ENCODE measurements at regions not wholly inside any gene's neighbourhood (a gene's known extent, or its start where the extent isn't known, plus 50 kb on each side); places are given as distances from the start of the nearest gene placed in this dataset.
"Not testable (repeated sequence)": the region's sequence is repeated elsewhere in the genome, so short reads cannot be mapped to it uniquely, and the experiment has no call there.

GRCh38 chrX:138788771-138789170 lies 77.3 kb upstream of the FGF13 start (continued):
- TF ChIP-seq, protein P1, sequence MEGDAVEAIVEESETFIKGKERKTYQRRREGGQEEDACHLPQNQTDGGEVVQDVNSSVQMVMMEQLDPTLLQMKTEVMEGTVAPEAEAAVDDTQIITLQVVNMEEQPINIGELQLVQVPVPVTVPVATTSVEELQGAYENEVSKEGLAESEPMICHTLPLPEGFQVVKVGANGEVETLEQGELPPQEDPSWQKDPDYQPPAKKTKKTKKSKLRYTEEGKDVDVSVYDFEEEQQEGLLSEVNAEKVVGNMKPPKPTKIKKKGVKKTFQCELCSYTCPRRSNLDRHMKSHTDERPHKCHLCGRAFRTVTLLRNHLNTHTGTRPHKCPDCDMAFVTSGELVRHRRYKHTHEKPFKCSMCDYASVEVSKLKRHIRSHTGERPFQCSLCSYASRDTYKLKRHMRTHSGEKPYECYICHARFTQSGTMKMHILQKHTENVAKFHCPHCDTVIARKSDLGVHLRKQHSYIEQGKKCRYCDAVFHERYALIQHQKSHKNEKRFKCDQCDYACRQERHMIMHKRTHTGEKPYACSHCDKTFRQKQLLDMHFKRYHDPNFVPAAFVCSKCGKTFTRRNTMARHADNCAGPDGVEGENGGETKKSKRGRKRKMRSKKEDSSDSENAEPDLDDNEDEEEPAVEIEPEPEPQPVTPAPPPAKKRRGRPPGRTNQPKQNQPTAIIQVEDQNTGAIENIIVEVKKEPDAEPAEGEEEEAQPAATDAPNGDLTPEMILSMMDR (IDR thresholded peaks at IDR 0.05 in 2 of 3, conservative IDR thresholded peaks at IDR 0.05 in 1 of 3; ENCODE audit: borderline replicate concordance in 1 of 3, insufficient read depth in 1 of 3, low read depth in 2 of 3, low read length in 2 of 3), result no peak

- H4K20me1 ChIP-seq (ENCODE audit: insufficient read depth); H3K9me2 ChIP-seq (ENCODE audit: insufficient read depth); H3K79me2 ChIP-seq (ENCODE audit: insufficient read depth, low read length); DNase-seq (ENCODE audit: low read depth, low spot score); ATAC-seq; POLR2A ChIA-PET; H3K36me3 ChIP-seq (ENCODE audit: control insufficient read depth in 1 of 2, insufficient read depth in 2 of 2, low read length in 2 of 2); CTCF ChIA-PET; H3K4me2 ChIP-seq (ENCODE audit: low read length); H3K9ac ChIP-seq (ENCODE audit: low read length); H3K4me3 ChIP-seq (replicated peaks in 1 of 2; ENCODE audit: low read depth in 1 of 2, low read length in 2 of 2); H3K27ac ChIP-seq (ENCODE audit: low read depth, low read length); H3K9me3 ChIP-seq (ENCODE audit: control insufficient read depth in 1 of 2, insufficient read depth in 1 of 2, low read depth in 1 of 2, low read length in 2 of 2); RAD21 ChIA-PET (ENCODE audit: low non-redundant PET in 1 of 2, low total read pairs in 2 of 2, uncharacterized antibody in 2 of 2, unreplicated experiment in 2 of 2); BruUV-seq (replicated peaks); H2AFZ ChIP-seq (ENCODE audit: low read depth, low read length, poor library complexity, severe bottlenecking); H3K4me1 ChIP-seq (ENCODE audit: control insufficient read depth in 1 of 2, insufficient read depth in 2 of 2, low read length in 2 of 2); H3K27me3 ChIP-seq (ENCODE audit: insufficient read depth, low read length): not testable (repeated sequence)
- intact Hi-C loops (cut with micrococcal nuclease), result loop anchor here (5.0 kb wide), 1 partner anchor 1189 kb away; the partner anchor contains the start of gene CXorf66
Measured at GRCh38 chrX:138778576-138778909, 67.0 kb upstream of the FGF13 start.

GRCh38 chrX:138777908-138778575 lies 66.5 kb upstream of the FGF13 start:
- H3K9ac ChIP-seq (ENCODE audit: low read length); BruUV-seq (replicated peaks); H3K79me2 ChIP-seq (ENCODE audit: insufficient read depth, low read length); H3K4me2 ChIP-seq (ENCODE audit: low read length); H2AFZ ChIP-seq (ENCODE audit: low read depth, low read length, poor library complexity, severe bottlenecking); CTCF ChIA-PET; H3K9me2 ChIP-seq (ENCODE audit: insufficient read depth); DNase-seq (ENCODE audit: low read depth, low spot score); H3K9me3 ChIP-seq (ENCODE audit: control insufficient read depth in 1 of 2, insufficient read depth in 1 of 2, low read depth in 1 of 2, low read length in 2 of 2); H3K4me1 ChIP-seq (ENCODE audit: control insufficient read depth in 1 of 2, insufficient read depth in 2 of 2, low read length in 2 of 2); H3K4me3 ChIP-seq (replicated peaks in 1 of 2; ENCODE audit: low read depth in 1 of 2, low read length in 2 of 2); H3K27me3 ChIP-seq (ENCODE audit: insufficient read depth, low read length); H3K27ac ChIP-seq (ENCODE audit: low read depth, low read length); H3K36me3 ChIP-seq (ENCODE audit: control insufficient read depth in 1 of 2, insufficient read depth in 2 of 2, low read length in 2 of 2); RAD21 ChIA-PET (ENCODE audit: low non-redundant PET in 1 of 2, low total read pairs in 2 of 2, uncharacterized antibody in 2 of 2, unreplicated experiment in 2 of 2); POLR2A ChIA-PET; ATAC-seq; H4K20me1 ChIP-seq (ENCODE audit: insufficient read depth): not testable (repeated sequence)
- intact Hi-C loops (cut with micrococcal nuclease), result loop anchor here (5.0 kb wide), 1 partner anchor 1189 kb away; the partner anchor contains the start of gene CXorf66

Data from HCT116 (cell line).